ENCODE measurements at regions not wholly inside any gene's neighbourhood (a gene's known extent, or its start where the extent isn't known, plus 50 kb on each side); places are given as distances from the start of the nearest gene placed in this dataset.

DNA sequence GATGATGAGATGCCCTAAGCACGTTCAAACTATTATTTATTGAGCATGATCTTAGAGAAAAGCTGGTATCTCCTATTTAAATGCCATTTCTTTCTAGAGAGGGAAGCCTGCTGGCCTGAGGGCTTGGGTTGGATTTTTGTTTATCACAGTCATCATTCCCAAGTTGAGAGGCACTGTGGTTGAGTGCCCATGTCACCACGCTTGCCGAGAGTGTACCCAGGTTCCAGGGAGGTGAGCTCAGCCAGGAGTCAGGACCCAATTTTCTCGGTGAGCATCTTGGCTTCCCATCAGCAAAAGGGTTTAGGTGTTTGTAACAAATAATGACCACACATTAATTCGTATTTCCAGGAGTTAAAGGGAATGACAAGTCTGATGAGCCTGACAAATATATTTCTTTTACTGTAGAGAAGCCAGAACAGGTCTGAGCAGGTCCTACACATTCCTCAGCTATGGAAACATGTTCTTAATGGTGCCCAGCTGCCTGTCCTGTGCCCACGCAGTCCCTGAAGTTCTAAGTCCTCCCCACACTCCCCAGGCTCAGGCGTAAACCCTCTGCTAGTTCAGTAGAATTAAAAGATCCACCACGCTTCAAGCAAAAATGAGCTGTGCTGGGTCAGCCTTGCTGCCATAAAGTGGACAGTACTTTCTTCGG lies 258.9 kb upstream of the IRX2 start:
- H3K27ac ChIP-seq: no peak overlapping the region
- no peak for TF ChIP-seq ZFX (IDR thresholded peaks at IDR 0.05; ENCODE audit: borderline replicate concordance)
- TF ChIP-seq, protein P1, sequence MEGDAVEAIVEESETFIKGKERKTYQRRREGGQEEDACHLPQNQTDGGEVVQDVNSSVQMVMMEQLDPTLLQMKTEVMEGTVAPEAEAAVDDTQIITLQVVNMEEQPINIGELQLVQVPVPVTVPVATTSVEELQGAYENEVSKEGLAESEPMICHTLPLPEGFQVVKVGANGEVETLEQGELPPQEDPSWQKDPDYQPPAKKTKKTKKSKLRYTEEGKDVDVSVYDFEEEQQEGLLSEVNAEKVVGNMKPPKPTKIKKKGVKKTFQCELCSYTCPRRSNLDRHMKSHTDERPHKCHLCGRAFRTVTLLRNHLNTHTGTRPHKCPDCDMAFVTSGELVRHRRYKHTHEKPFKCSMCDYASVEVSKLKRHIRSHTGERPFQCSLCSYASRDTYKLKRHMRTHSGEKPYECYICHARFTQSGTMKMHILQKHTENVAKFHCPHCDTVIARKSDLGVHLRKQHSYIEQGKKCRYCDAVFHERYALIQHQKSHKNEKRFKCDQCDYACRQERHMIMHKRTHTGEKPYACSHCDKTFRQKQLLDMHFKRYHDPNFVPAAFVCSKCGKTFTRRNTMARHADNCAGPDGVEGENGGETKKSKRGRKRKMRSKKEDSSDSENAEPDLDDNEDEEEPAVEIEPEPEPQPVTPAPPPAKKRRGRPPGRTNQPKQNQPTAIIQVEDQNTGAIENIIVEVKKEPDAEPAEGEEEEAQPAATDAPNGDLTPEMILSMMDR (IDR thresholded peaks at IDR 0.05): no peak

- TF ChIP-seq ZFX (IDR thresholded peaks at IDR 0.05; ENCODE audit: borderline replicate concordance): no peak
- TF ChIP-seq, protein P1 (IDR thresholded peaks at IDR 0.05): no peak
- no peak overlapping the region for H3K27ac ChIP-seq
Measured at GRCh38 chr5:3009605-3010004, 258.1 kb upstream of the IRX2 start.

DNA sequence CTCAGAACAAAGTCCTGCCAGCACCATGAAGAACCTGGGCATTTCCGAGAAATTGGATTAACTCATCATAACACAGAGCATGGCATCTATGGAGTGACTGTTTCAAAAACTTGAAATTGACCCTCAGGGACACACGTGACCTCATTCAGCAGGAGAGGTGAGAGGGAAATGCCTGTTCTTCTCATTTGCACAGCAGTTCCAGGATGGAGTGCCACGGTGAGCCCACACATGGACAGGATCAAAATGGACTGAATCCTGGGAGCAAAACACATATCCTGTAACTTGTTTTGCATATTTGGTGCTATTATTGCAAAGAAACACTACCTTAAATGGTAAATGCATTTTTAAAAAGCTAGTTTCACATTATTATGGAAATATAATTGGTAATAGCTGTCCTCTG lies 256.1 kb upstream of the IRX2 start:
- no peak overlapping the region for H3K27ac ChIP-seq
- TF ChIP-seq ZFX (IDR thresholded peaks at IDR 0.05; ENCODE audit: borderline replicate concordance): no peak
- TF ChIP-seq, protein P1 (IDR thresholded peaks at IDR 0.05): no peak

GRCh38 chr5:3006961-3007551 lies 255.6 kb upstream of the IRX2 start:
- no peak for TF ChIP-seq ZFX (IDR thresholded peaks at IDR 0.05; ENCODE audit: borderline replicate concordance)
- TF ChIP-seq, protein P1 (IDR thresholded peaks at IDR 0.05): no peak
- no peak overlapping the region for H3K27ac ChIP-seq

- H3K27ac ChIP-seq: no peak overlapping the region
- TF ChIP-seq ZFX (IDR thresholded peaks at IDR 0.05; ENCODE audit: borderline replicate concordance): no peak
- TF ChIP-seq, protein P1 (IDR thresholded peaks at IDR 0.05): no peak
Measured at GRCh38 chr5:3006526-3006925, 255.0 kb upstream of the IRX2 start.

DNA sequence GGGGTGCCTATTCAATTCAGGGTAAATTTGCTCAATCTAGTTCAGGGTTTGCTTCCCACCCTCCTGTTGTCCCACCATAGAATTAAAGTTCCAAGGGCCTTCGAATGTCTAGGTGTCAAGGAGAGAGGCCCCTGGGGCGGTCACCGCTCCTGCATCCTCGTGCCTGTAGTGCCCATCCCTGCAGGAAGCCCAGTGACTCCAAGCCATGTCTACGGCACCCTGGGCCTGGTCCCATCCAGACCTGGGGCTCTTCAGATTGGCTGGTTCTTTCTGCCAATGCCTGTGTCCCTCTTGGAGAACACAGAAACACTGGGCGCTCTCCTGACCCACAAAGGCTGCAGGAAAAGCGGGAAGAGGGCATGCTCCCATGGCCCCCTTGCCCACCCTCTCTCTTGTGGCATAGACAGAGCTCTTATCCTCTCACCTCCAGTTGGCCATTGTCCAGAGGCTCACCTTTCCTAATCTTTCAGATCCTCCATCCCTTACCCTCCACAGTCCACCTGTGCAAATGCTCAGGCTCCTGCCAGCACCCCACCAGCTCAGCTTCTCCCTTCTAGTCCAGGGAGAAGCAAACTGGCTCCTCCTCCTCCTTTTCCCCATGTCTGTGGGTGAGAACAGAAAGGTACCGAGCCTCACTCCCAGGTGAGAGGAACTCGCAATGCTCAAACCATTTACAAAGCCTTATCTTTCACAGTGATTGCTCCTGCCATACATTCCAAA lies 253.0 kb upstream of the IRX2 start:
- TF ChIP-seq ZFX (IDR thresholded peaks at IDR 0.05; ENCODE audit: borderline replicate concordance): no peak
- TF ChIP-seq, protein P1 (IDR thresholded peaks at IDR 0.05): no peak
- H3K27ac ChIP-seq: no peak overlapping the region

DNA sequence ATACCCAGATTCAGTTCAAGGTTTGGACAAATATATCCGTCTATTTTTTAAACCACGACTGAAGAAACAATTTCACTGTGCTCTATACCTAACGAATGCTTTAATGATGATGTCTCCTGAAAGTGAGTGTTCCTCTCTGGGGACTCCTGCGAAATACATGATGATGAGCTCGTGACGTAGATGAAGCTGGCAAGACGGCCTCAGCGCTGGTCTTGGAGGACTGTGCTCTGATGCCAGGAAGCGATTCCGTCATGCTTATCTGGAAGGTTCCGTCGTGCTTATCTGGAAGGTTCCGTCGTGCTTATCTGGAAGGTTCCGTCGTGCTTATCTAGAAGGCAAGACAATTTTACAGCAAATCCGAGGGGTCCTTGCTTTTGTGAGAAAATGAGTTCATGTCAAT lies 250.8 kb upstream of the IRX2 start:
- no peak for TF ChIP-seq ZFX (IDR thresholded peaks at IDR 0.05; ENCODE audit: borderline replicate concordance)
- TF ChIP-seq, protein P1 (IDR thresholded peaks at IDR 0.05): no peak

More for the DNA sequence above, 250.8 kb upstream of the IRX2 start:
- H3K27ac ChIP-seq: no peak overlapping the region
